ENCODE measurements at regions not wholly inside any gene's neighbourhood (a gene's known extent, or its start where the extent isn't known, plus 50 kb on each side); places are given as distances from the start of the nearest gene placed in this dataset.
"Not testable (repeated sequence)": the region's sequence is repeated elsewhere in the genome, so short reads cannot be mapped to it uniquely, and the experiment has no call there.

GRCh38 chr7:16933296-16934279 lies 51.8 kb upstream of the AGR3 start:
- peak overlapping the region; percentile 90 for H3K4me2 ChIP-seq
- H3K9ac ChIP-seq, result no peak overlapping the region
- TF ChIP-seq Cebpa-rat (IDR thresholded peaks at IDR 0.05), result no peak
- H3K9me3 ChIP-seq, result peaks cover 14% of the 10 kb centered on the region; the same call in 1 of the 2 replicates
- H4K20me1 ChIP-seq, result no peaks in the 10 kb centered on the region
- peaks cover 63% of the 10 kb centered on the region for H3K4me1 ChIP-seq
- H3K36me3 ChIP-seq, result no peaks in the 10 kb centered on the region
- peak overlapping the region; percentile 33 for H3K27ac ChIP-seq
- peak overlapping the region; percentile 12; the same call in 1 of the 2 replicates for H3K4me3 ChIP-seq
- H3K27me3 ChIP-seq, result no peaks in the 10 kb centered on the region

GRCh38 chr7:16934722-16935340 lies 53.0 kb upstream of the AGR3 start:
- Histone ChIP-seq H3K36me3 (no peaks in the 10 kb centered on the region), H3K27me3 (no peaks in the 10 kb centered on the region), H3K27ac (no peak overlapping the region), H3K9me3 (peaks cover 11% of the 10 kb centered on the region; the same call in 1 of the 2 replicates), H3K9ac (no peak overlapping the region), H3K4me3 (no peak overlapping the region), H3K4me1 (peaks cover 51% of the 10 kb centered on the region), H4K20me1 (no peaks in the 10 kb centered on the region), H3K4me2 (peak overlapping the region; percentile 90)
- TF ChIP-seq Cebpa-rat (IDR thresholded peaks at IDR 0.05), result no peak

GRCh38 chr7:16935341-16935735 lies 53.6 kb upstream of the AGR3 start:
- Histone ChIP-seq H3K27ac (no peak overlapping the region), H3K27me3 (no peaks in the 10 kb centered on the region), H3K4me3 (no peak overlapping the region), H3K4me1 (peaks cover 46% of the 10 kb centered on the region), H3K36me3 (no peaks in the 10 kb centered on the region), H3K9ac (no peak overlapping the region), H4K20me1 (no peaks in the 10 kb centered on the region), H3K9me3 (peaks cover 6% of the 10 kb centered on the region; the same call in 1 of the 2 replicates), H3K4me2 (no peak overlapping the region)
- TF ChIP-seq Cebpa-rat (IDR thresholded peaks at IDR 0.05), result no peak

- H4K20me1 ChIP-seq, result no peaks in the 10 kb centered on the region
- TF ChIP-seq Cebpa-rat (IDR thresholded peaks at IDR 0.05), result no peak
- no peaks in the 10 kb centered on the region for H3K27me3 ChIP-seq
- no peak overlapping the region for H3K9ac ChIP-seq
- peaks cover 40% of the 10 kb centered on the region for H3K4me1 ChIP-seq
- 0 out of 2 replicates have a peak, but pooled peaks cover 2% of the 10 kb centered on the region for H3K9me3 ChIP-seq
- no peak overlapping the region for H3K4me2 ChIP-seq
- H3K27ac ChIP-seq, result no peak overlapping the region
- no peaks in the 10 kb centered on the region for H3K36me3 ChIP-seq
- no peak overlapping the region for H3K4me3 ChIP-seq
These were observed 55.0 kb upstream of the AGR3 start for GRCh38 chr7:16936626-16937422.

GRCh38 chr7:16939161-16939560 lies 57.4 kb upstream of the AGR3 start:
- no peak overlapping the region for H3K4me3 ChIP-seq
- peaks cover 17% of the 10 kb centered on the region for H3K4me1 ChIP-seq
- no peaks in the 10 kb centered on the region for H3K36me3 ChIP-seq
- no peak overlapping the region for H3K4me2 ChIP-seq
- no peaks in the 10 kb centered on the region for H3K27me3 ChIP-seq
- H3K9me3 ChIP-seq, result peaks cover 25% of the 10 kb centered on the region
- no peak overlapping the region for H3K27ac ChIP-seq
- no peak overlapping the region for H3K9ac ChIP-seq
- TF ChIP-seq Cebpa-rat (IDR thresholded peaks at IDR 0.05), result no peak
- no peaks in the 10 kb centered on the region for H4K20me1 ChIP-seq

GRCh38 chr7:16940776-16941175 lies 59.0 kb upstream of the AGR3 start:
- Histone ChIP-seq H3K9ac (no peak overlapping the region), H3K36me3 (no peaks in the 10 kb centered on the region), H3K4me2 (peak overlapping the region; percentile 23), H3K4me1 (peaks cover 8% of the 10 kb centered on the region), H4K20me1 (no peaks in the 10 kb centered on the region), H3K27ac (no peak overlapping the region), H3K9me3 (peaks cover 26% of the 10 kb centered on the region), H3K4me3 (no peak overlapping the region), H3K27me3 (no peaks in the 10 kb centered on the region)
- no peak for TF ChIP-seq Cebpa-rat (IDR thresholded peaks at IDR 0.05)

- H4K20me1 ChIP-seq, result no peaks in the 10 kb centered on the region
- no peak overlapping the region for H3K9ac ChIP-seq
- peaks cover 8% of the 10 kb centered on the region for H3K4me1 ChIP-seq
- no peak overlapping the region for H3K27ac ChIP-seq
- H3K36me3 ChIP-seq, result no peaks in the 10 kb centered on the region
- no peak overlapping the region for H3K4me3 ChIP-seq
- H3K27me3 ChIP-seq, result no peaks in the 10 kb centered on the region
- H3K4me2 ChIP-seq, result no peak overlapping the region
- peaks cover 37% of the 10 kb centered on the region for H3K9me3 ChIP-seq
- no peak for TF ChIP-seq Cebpa-rat (IDR thresholded peaks at IDR 0.05)
These were observed 61.2 kb upstream of the AGR3 start for GRCh38 chr7:16942929-16943509.

GRCh38 chr7:16944936-16945335 lies 63.2 kb upstream of the AGR3 start:
- no peak overlapping the region for H3K4me2 ChIP-seq
- no peak for TF ChIP-seq Cebpa-rat (IDR thresholded peaks at IDR 0.05)
- no peaks in the 10 kb centered on the region for H3K36me3 ChIP-seq
- H4K20me1 ChIP-seq, result no peaks in the 10 kb centered on the region
- no peaks in the 10 kb centered on the region for H3K27me3 ChIP-seq
- peaks cover 51% of the 10 kb centered on the region for H3K9me3 ChIP-seq
- no peak overlapping the region for H3K27ac ChIP-seq
- H3K4me1 ChIP-seq, result peaks cover 8% of the 10 kb centered on the region
- H3K4me3 ChIP-seq, result no peak overlapping the region
- no peak overlapping the region for H3K9ac ChIP-seq

- no peak overlapping the region for H3K27ac ChIP-seq
- no peak overlapping the region for H3K4me2 ChIP-seq
- peaks cover 8% of the 10 kb centered on the region for H3K4me1 ChIP-seq
- no peak overlapping the region for H3K4me3 ChIP-seq
- H3K9me3 ChIP-seq, result peaks cover 51% of the 10 kb centered on the region
- TF ChIP-seq Cebpa-rat (IDR thresholded peaks at IDR 0.05), result no peak
- no peak overlapping the region for H3K9ac ChIP-seq
- H3K36me3 ChIP-seq, result no peaks in the 10 kb centered on the region
- H3K27me3 ChIP-seq, result no peaks in the 10 kb centered on the region
- H4K20me1 ChIP-seq, result no peaks in the 10 kb centered on the region
These were observed 63.6 kb upstream of the AGR3 start for GRCh38 chr7:16945372-16945771.

- H4K20me1 ChIP-seq, H3K27ac ChIP-seq, H3K27me3 ChIP-seq, H3K4me1 ChIP-seq, H3K9ac ChIP-seq, H3K4me2 ChIP-seq, H3K36me3 ChIP-seq: not testable (repeated sequence)
- H3K9me3 ChIP-seq, result peaks cover 36% of the 10 kb centered on the region
- H3K4me3 ChIP-seq, result peak overlapping the region; percentile 22; the same call in 1 of the 2 replicates
These were observed 66.3 kb upstream of the AGR3 start for GRCh38 chr7:16948110-16948509.

Measured in BLaER1 (cell line).